ENCODE measurements at regions not wholly inside any gene's neighbourhood (a gene's known extent, or its start where the extent isn't known, plus 50 kb on each side); places are given as distances from the start of the nearest gene placed in this dataset.
"Not testable (repeated sequence)": the region's sequence is repeated elsewhere in the genome, so short reads cannot be mapped to it uniquely, and the experiment has no call there.

GRCh38 chr4:64911846-64912245 is 502.6 kb upstream of the TECRL start:
- Histone ChIP-seq H3K36me3 (ENCODE audit: control insufficient read depth, insufficient read depth, low read length) (no peaks in the 10 kb centered on the region), H3K4me1 (ENCODE audit: control insufficient read depth, insufficient read depth, low read length) (no peaks in the 10 kb centered on the region), H3K27me3 (ENCODE audit: control insufficient read depth, insufficient read depth, low read length) (no peaks in the 10 kb centered on the region), H3K27ac (ENCODE audit: low read length) (no peak overlapping the region), H3K4me3 (ENCODE audit: low read length) (no peak overlapping the region), H3K9me3 (ENCODE audit: control insufficient read depth, insufficient read depth, low read length) (peaks cover 3% of the 10 kb centered on the region)
- intact Hi-C loops (cut with micrococcal nuclease): no loop called here
- H3K36me3 Mint-ChIP-seq: peaks cover 5% of the 10 kb centered on the region
- H3K4me3 Mint-ChIP-seq: no peak overlapping the region
- H3K27ac Mint-ChIP-seq: no peak overlapping the region
- H3K4me1 Mint-ChIP-seq: no peaks in the 10 kb centered on the region
- DNase-seq (no peak), ATAC-seq (no peak)
- H3K27me3 Mint-ChIP-seq (ENCODE audit: low read depth in 2 of 2): no peaks in the 10 kb centered on the region
- 100% methylated on average over 1 of the region's 2 CpGs for WGBS (ENCODE audit: insufficient coverage)
- TF ChIP-seq, protein P1, sequence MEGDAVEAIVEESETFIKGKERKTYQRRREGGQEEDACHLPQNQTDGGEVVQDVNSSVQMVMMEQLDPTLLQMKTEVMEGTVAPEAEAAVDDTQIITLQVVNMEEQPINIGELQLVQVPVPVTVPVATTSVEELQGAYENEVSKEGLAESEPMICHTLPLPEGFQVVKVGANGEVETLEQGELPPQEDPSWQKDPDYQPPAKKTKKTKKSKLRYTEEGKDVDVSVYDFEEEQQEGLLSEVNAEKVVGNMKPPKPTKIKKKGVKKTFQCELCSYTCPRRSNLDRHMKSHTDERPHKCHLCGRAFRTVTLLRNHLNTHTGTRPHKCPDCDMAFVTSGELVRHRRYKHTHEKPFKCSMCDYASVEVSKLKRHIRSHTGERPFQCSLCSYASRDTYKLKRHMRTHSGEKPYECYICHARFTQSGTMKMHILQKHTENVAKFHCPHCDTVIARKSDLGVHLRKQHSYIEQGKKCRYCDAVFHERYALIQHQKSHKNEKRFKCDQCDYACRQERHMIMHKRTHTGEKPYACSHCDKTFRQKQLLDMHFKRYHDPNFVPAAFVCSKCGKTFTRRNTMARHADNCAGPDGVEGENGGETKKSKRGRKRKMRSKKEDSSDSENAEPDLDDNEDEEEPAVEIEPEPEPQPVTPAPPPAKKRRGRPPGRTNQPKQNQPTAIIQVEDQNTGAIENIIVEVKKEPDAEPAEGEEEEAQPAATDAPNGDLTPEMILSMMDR (IDR thresholded peaks at IDR 0.05): no peak
- H3K9me3 Mint-ChIP-seq: peaks cover 14% of the 10 kb centered on the region in 2 donors

DNA sequence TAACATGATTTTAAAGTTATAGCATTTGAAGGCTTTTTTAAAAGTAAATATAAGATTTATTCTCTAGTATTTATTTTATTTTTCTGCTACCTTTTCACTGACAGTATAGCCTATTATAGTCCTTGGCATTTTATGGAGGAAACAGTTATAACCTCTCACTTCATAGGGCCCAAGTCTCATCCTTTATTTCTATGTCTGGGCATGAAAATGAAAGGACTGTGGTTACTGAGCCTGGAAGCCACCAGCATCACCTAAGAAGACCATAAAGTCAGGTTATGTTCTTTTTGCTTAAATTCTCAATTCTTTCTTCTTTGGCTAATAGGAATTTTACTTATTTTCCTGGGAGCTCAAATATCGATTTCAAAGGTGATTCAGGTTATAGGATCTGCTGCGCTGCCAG is 494.7 kb upstream of the TECRL start:
- no peaks in the 10 kb centered on the region for H3K4me1 ChIP-seq (ENCODE audit: control insufficient read depth, insufficient read depth, low read length)
- Mint-ChIP-seq H3K4me3 (no peak overlapping the region), H3K27ac (no peak overlapping the region), H3K36me3 (no peaks in the 10 kb centered on the region), H3K27me3 (ENCODE audit: low read depth in 2 of 2) (no peaks in the 10 kb centered on the region), H3K9me3 (peaks cover 5 to 12% of the 10 kb centered on the region in 2 donors), H3K4me1 (no peaks in the 10 kb centered on the region)
- intact Hi-C loops (cut with micrococcal nuclease): no loop called here
- TF ChIP-seq, protein P1 (IDR thresholded peaks at IDR 0.05): no peak
- 100% methylated on average over 1 of the region's 2 CpGs for WGBS (ENCODE audit: insufficient coverage)
- no peak for ATAC-seq
- H3K27ac ChIP-seq (ENCODE audit: low read length): no peak overlapping the region
- H3K36me3 ChIP-seq (ENCODE audit: control insufficient read depth, insufficient read depth, low read length): no peaks in the 10 kb centered on the region
- H3K4me3 ChIP-seq (ENCODE audit: low read length): no peak overlapping the region
- H3K9me3 ChIP-seq (ENCODE audit: control insufficient read depth, insufficient read depth, low read length): no peaks in the 10 kb centered on the region
- no peaks in the 10 kb centered on the region for H3K27me3 ChIP-seq (ENCODE audit: control insufficient read depth, insufficient read depth, low read length)
- DNase-seq: no peak

- H3K4me3 Mint-ChIP-seq: no peak overlapping the region
- ATAC-seq (no peak), DNase-seq (no peak)
- peaks cover 6% of the 10 kb centered on the region in 2 donors for H3K9me3 Mint-ChIP-seq
- no peaks in the 10 kb centered on the region for H3K27me3 Mint-ChIP-seq (ENCODE audit: low read depth in 2 of 2)
- no peaks in the 10 kb centered on the region for H3K36me3 ChIP-seq (ENCODE audit: control insufficient read depth, insufficient read depth, low read length)
- H3K4me3 ChIP-seq (ENCODE audit: low read length): no peak overlapping the region
- H3K27me3 ChIP-seq (ENCODE audit: control insufficient read depth, insufficient read depth, low read length): no peaks in the 10 kb centered on the region
- no peaks in the 10 kb centered on the region for H3K4me1 Mint-ChIP-seq
- no peak overlapping the region for H3K27ac ChIP-seq (ENCODE audit: low read length)
- H3K36me3 Mint-ChIP-seq: no peaks in the 10 kb centered on the region
- TF ChIP-seq, protein P1 (IDR thresholded peaks at IDR 0.05): no peak
- H3K27ac Mint-ChIP-seq: no peak overlapping the region
- H3K4me1 ChIP-seq (ENCODE audit: control insufficient read depth, insufficient read depth, low read length): no peaks in the 10 kb centered on the region
- H3K9me3 ChIP-seq (ENCODE audit: control insufficient read depth, insufficient read depth, low read length): no peaks in the 10 kb centered on the region
- intact Hi-C loops (cut with micrococcal nuclease): no loop called here
Observed at GRCh38 chr4:64899563-64899962, 490.3 kb upstream of the TECRL start.

DNA sequence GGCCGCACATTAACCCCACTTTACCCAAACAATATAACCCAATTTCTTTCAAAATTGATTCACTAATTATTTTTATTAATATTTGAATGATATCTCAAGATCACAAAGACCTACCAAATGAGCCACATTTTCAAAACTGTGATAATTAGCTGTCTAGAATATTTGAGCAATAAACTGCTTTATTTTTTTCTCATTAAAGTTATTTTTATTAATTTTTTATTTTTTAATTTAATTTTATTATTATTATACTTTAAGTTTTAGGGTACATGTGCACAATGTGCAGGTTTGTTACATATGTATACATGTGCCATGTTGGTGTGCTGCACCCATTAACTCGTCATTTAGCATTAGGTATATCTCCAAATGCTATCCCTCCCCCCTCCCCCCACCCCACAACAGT is 489.8 kb upstream of the TECRL start:
- H3K4me3 Mint-ChIP-seq; ATAC-seq; intact Hi-C loops (cut with micrococcal nuclease): not testable (repeated sequence)

More for the DNA sequence above, 489.8 kb upstream of the TECRL start:
- not testable (repeated sequence) for DNase-seq; H3K36me3 ChIP-seq (ENCODE audit: control insufficient read depth, insufficient read depth, low read length); H3K9me3 Mint-ChIP-seq; H3K27me3 Mint-ChIP-seq (ENCODE audit: low read depth in 2 of 2); H3K36me3 Mint-ChIP-seq; H3K9me3 ChIP-seq (ENCODE audit: control insufficient read depth, insufficient read depth, low read length); H3K27me3 ChIP-seq (ENCODE audit: control insufficient read depth, insufficient read depth, low read length); H3K4me3 ChIP-seq (ENCODE audit: low read length); H3K4me1 ChIP-seq (ENCODE audit: control insufficient read depth, insufficient read depth, low read length); H3K27ac ChIP-seq (ENCODE audit: low read length); H3K4me1 Mint-ChIP-seq; H3K27ac Mint-ChIP-seq
- no CpG with 5 or more reads among the region's 2 CpGs for WGBS (ENCODE audit: insufficient coverage)
